Activated CD4-positive, alpha-beta T cell treated with anti-CD3 and anti-CD28 coated beads, Interleukin-2, amount 10 ng/mL, durations not matched to agents 7 days and 5 days (primary cell): ENCODE measurements at regions not wholly inside any gene's neighbourhood (a gene's known extent, or its start where the extent isn't known, plus 50 kb on each side); places are given as distances from the start of the nearest gene placed in this dataset.

ENCODE experiments used
- CTCF ChIA-PET: fragments of 350-600 bp; sonication (Branson Sonifier 250); formaldehyde crosslinking; loops from one replicate; lab custom pipeline; 2021; ENCODE audit warnings: antibody characterized with exemption; lab: Charles Lee
- POLR2A ChIA-PET: fragments of 350-600 bp; sonication (Branson Sonifier 250); formaldehyde crosslinking; loops from one replicate; lab custom pipeline; 2021; ENCODE audit warnings: antibody characterized with exemption; lab: Charles Lee
- DNase-seq: peaks from one replicate; pipeline ENCODE4 v3.0.0-alpha.2; 2020
- H3K27ac Mint-ChIP-seq: one replicate; pipeline ENCODE4 v1.8.0; 2021; ENCODE audit warnings: mild to moderate bottlenecking, moderate library complexity, mixed read lengths
- H3K27me3 Mint-ChIP-seq: one replicate; pipeline ENCODE4 v1.8.0; 2021; ENCODE audit warnings: mixed read lengths
- H3K36me3 Mint-ChIP-seq: one replicate; pipeline ENCODE4 v1.8.0; 2021; ENCODE audit warnings: low read depth, mixed read lengths
- H3K4me1 Mint-ChIP-seq: one replicate; pipeline ENCODE4 v1.8.0; 2021; ENCODE audit warnings: mixed read lengths
- H3K4me3 Mint-ChIP-seq: one replicate; pipeline ENCODE4 v1.8.0; 2021; ENCODE audit warnings: mild to moderate bottlenecking, moderate library complexity, mixed read lengths
- H3K9me3 Mint-ChIP-seq: one replicate; pipeline ENCODE4 v1.8.0; 2021; ENCODE audit warnings: mixed read lengths

DNA sequence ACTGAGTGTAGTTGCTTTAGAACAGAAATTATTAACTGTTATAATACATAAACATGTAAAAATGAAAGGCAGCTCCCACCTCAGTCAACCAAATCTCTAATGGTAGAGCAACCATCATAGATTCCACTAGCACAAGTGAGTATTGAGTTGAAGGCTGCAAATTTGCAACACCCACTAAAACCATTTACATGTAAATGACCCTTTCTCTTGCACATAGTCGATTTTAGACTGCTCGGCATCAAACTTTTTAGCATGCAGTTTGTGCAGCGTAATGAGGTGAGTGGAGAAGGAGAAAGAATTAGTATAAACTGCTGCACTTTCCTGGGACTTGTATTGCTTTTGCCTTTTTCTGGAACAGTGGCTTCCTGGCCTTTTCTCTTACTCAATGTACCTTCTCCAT lies 62.8 kb downstream of the FBXO5 start:
- ChIA-PET CTCF (no interaction called here), POLR2A (no interaction called here)
- H3K27me3 Mint-ChIP-seq, result peaks cover 9% of the 10 kb centered on the region
- H3K4me1 Mint-ChIP-seq, result no peaks in the 10 kb centered on the region
- no peaks in the 10 kb centered on the region for H3K36me3 Mint-ChIP-seq
- no peaks in the 10 kb centered on the region for H3K9me3 Mint-ChIP-seq
- DNase-seq, result no peak
- H3K4me3 Mint-ChIP-seq, result no peak overlapping the region
- H3K27ac Mint-ChIP-seq, result no peak overlapping the region
